GM18861 (cell line): ENCODE measurements at regions not wholly inside any gene's neighbourhood (a gene's known extent, or its start where the extent isn't known, plus 50 kb on each side); places are given as distances from the start of the nearest gene placed in this dataset.
A peak's percentile ranks its signal among the peaks of the same experiment; 100 is the strongest.
"Not testable (repeated sequence)": the region's sequence is repeated elsewhere in the genome, so short reads cannot be mapped to it uniquely, and the experiment has no call there.

ENCODE experiments used
- ATAC-seq: cut with Tn5 transposase; IDR thresholded peaks from one replicate; pipeline ENCODE4 v1.9.1; 2021; ENCODE audit not compliant: unreplicated experiment

DNA sequence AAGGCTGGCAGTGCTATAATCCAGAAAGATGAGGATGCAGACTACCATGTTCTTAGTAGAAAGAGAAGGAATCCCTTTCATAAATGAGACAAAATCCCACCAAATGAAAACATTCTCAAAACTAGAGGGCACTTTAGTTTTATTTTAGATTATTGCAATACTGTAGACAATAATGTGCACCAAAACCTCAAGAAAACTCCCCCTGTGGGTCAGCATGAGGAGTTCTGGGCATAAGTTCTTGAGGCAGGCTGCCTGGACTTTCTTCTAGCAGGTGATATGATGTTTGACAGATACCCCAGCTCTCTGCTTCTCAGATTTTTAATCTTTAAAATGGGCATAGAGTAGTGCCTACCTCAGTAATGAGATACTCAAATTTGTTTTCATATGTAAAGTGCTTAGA lies 196.3 kb upstream of the CTNND2 start:
- ATAC-seq, result no peak

DNA sequence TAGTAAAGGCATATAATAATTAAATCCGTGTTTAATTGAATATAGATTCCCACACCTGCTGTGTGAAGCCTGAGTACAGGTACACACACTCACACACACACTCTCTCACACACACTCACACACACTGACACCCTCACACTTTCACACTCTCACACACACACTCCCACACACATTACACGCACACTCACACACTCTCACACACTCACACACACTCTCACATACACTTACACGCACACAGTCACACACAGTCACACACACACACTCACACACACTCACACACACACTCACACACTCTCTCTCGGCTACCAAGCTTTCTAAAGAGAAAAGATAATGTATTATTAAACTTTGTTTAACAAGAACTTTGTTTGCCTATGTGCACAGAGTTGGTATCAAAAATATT lies 195.1 kb upstream of the CTNND2 start:
- no peak for ATAC-seq

DNA sequence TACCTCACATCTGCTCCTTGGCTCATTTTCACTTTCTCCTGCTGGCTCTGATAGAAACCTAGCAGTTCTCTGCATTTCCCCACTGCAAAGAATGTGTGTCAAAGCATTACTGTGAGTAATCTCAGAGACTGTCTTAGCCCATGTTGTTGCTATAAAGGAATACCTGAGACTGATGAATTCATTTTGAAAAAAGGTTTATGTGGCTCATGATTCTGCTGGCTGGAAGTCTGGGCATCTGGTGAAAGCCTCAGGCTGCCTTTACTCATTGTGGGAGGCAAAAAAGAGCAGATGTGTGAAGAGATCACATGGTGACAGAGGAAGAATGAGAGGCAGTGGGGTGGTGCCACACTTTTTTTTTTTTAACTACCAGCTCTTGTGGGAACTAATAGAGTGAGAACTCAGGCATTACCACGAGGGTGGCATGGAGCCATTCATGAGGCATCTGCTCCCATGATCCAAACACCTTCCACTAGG lies 191.6 kb upstream of the CTNND2 start:
- no peak for ATAC-seq

DNA sequence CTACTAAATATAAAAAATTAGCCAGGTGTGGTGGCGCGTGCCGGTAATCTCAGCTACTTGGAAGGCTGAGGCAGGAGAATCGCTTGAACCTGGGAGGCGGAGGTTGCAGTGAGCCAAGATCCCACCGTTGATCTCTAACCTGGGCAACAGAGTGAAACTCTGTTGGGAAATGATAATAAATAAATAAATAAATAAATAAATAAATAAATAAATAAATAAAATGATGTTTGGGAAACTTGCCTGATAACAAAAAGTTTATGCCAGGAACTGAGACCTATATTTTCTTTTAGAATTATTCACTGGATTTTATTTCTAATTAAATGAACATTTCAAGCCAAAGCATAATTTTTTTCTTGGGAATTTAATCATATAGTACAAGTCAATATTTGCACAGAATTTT lies 189.3 kb upstream of the CTNND2 start:
- ATAC-seq, result no peak

GRCh38 chr5:12080761-12081160 lies 176.5 kb upstream of the CTNND2 start:
- no peak for ATAC-seq

DNA sequence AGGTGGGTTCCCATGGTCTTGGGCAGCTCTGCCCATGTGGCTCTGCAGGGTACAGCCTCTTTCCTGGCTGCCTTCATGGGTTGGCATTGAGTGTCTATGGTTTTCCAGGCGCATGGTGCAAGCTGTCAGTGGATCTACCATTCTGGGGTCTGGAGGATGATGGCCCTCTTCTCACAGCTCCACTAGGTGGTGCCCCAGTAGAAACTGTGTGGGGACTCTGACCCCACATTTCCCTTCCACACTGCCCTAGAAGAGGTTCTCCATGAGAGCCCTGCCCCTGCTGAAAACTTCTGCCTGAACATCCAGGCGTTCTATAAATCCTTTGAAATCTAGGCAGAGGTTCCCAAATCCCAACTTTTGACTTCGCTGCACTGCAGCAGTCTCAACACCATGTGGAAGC lies 174.0 kb upstream of the CTNND2 start:
- ATAC-seq, result not testable (repeated sequence)

- no peak for ATAC-seq
These were observed 169.2 kb upstream of the CTNND2 start for GRCh38 chr5:12073426-12073825.

DNA sequence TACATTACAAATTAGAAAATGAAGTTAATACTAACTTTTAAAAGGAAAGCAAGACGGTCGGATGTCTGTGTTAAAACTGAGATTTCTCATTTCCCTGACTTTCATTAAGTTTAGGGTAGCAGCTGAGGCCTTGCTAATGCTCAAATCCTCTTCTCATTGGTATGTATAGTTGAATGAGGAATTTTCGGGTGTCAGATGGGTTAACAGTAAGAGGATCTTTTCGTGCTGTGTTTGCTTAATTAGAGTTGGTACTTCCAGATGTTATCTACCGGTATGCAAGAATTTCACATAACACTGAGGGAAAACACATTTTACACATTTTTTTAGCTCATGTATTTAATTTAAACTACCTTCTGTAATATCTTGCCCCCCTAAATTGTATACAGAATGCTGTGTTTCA lies 168.2 kb upstream of the CTNND2 start:
- no peak for ATAC-seq

DNA sequence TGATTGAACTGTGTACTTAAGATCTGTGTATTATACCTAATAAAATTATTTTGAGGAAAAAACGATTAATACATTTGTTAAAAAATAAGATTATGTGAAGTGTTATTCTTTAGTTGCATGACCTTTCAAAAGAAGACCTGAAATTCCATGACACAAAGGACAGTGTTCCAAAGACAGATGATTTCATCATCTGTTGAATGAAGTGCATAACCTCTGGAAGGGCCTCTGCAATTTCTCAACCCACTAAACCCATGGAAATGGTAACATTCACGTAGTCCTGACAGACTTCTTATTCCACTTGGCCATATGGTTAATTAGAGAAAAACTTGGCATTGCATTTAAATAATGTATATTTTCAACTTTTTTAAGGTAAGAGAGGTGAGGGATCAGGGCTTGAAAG lies 167.2 kb upstream of the CTNND2 start:
- ATAC-seq, result no peak

DNA sequence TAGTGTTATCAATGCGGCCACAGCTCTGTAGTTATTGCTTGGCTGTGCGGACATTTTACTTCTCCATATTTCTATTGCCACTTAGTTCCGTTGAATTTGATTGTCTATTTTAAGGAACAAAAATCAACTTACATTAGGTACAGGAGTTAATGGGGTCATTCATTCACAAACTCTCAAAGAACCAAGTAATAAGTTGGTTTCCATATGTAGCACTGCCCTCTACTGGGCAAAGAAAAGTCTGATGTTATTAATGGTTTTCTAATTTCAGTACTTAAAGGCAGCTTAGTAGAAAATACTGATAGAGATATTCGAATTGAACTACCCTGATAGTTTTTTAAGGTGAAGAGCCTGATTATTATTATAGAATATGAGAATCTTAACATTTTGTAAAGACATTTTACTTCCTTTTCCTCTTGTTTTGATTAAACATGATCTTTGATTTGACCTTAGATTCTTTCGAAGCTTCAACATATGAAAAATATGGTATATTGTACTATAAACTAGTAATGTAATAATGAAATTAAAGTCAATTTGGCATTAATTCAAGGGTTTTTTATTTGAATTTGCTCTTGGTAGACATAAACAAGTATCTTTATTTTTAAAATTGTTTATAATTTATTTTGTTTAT lies 119.5 kb upstream of the CTNND2 start:
- ATAC-seq, result peak; percentile 87

- no peak for ATAC-seq
These were observed 118.2 kb upstream of the CTNND2 start for GRCh38 chr5:12022444-12022843.

DNA sequence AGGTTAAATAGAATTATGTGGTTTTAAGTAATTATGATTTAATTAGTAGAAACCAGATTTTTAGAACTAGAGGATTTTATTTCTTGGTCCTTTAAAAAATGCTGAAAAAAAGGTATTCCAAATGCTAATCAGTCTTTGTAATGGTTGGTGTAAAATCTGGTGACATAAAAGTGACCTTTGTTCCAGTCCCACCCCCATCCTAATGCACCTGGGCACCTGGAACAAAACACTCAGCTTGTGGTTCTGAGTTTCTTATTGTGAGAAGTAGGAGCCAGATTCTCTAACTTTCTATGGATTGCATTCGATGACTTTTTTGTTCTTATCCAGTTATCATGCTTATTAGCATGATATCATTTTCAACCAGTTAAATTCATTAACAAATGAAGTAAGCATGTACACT lies 115.1 kb upstream of the CTNND2 start:
- no peak for ATAC-seq

- no peak for ATAC-seq
These were observed 112.8 kb upstream of the CTNND2 start for GRCh38 chr5:12017007-12017406.

- no peak for ATAC-seq
These were observed 112.0 kb upstream of the CTNND2 start for GRCh38 chr5:12016159-12016746.

- ATAC-seq, result no peak
These were observed 109.1 kb upstream of the CTNND2 start for GRCh38 chr5:12013351-12013750.

- ATAC-seq, result no peak
These were observed 99.4 kb upstream of the CTNND2 start for GRCh38 chr5:12003680-12004079.

- ATAC-seq, result no peak
These were observed 94.2 kb upstream of the CTNND2 start for GRCh38 chr5:11998397-11998796.

GRCh38 chr5:11997942-11998341 lies 93.7 kb upstream of the CTNND2 start:
- ATAC-seq, result no peak

DNA sequence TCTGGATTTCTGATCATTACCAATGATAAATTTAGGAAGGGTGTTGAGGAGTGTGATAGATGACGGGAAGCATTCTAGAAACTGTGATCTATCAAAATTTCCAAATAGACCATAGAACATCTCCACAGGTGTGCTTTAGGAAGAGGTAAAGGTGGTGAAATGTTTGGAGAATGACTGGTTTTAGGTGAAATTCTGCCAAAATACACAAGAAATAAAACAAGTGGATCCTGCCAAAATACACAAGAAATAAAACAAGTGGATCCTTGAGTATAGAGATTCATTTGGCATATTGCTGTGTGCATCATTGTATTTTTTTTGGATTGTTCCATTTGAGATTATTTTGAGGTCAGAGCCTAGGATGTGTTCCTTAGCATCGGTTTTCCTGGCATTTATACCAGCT lies 88.3 kb upstream of the CTNND2 start:
- no peak for ATAC-seq

- no peak for ATAC-seq
These were observed 81.7 kb upstream of the CTNND2 start for GRCh38 chr5:11985993-11986392.

- no peak for ATAC-seq
These were observed 80.0 kb upstream of the CTNND2 start for GRCh38 chr5:11984196-11984595.

DNA sequence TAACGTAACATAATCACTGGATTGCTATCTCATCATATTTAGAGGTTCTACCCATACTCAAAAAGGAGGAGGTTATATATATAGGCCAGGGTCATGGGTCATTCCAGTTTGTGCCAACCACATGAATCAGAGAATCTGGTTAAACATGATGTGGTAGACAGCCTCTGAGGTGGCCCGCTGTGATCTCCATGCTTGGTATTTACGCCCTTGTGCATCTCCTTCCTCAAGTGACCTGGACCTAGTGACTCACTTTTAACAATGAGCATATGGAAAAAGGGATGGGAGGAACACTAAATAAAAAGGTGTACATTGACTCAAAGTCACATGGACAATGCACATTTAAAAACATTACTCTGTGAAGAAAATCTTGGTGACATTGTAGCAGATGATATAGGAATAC lies 77.7 kb upstream of the CTNND2 start:
- no peak for ATAC-seq

- ATAC-seq, result no peak
These were observed 73.7 kb upstream of the CTNND2 start for GRCh38 chr5:11977904-11978303.
